A549 (cell line): ENCODE measurements at regions not wholly inside any gene's neighbourhood (a gene's known extent, or its start where the extent isn't known, plus 50 kb on each side); places are given as distances from the start of the nearest gene placed in this dataset.

ENCODE experiments used
- CTCF ChIP-seq: fragments of >200 bp; sonication (Bioruptor Twin); formaldehyde crosslinking; IDR thresholded peaks from 3 replicates; pipeline ENCODE4 v1.5.1; 2016
- EHMT2 ChIP-seq: fragments of 200-600 bp; sonication (generic); IDR thresholded peaks from 2 replicates; pipeline ENCODE4 v1.6.1; 2016; ENCODE audit warnings: antibody characterized with exemption, low read depth, mild to moderate bottlenecking, moderate library complexity
- EP300 ChIP-seq, 2 experiments: fragments of >200 bp; sonication (Bioruptor Twin); formaldehyde crosslinking; IDR thresholded peaks; 2 replicates in 1 of 2; 3 replicates in 1 of 2; pipeline ENCODE4 v1.6.1; 2016 to 2017
- ESRRA ChIP-seq: fragments of 150-350 bp; IDR thresholded peaks from 2 replicates; pipeline ENCODE4 v1.6.1; 2014; ENCODE audit warnings: mild to moderate bottlenecking, low read length, borderline replicate concordance
- HDAC2 ChIP-seq: fragments of 200-600 bp; sonication (generic); IDR thresholded peaks from 2 replicates; pipeline ENCODE4 v1.6.1; 2016
- JUN ChIP-seq, 2 experiments: fragments of >200 bp; sonication (Bioruptor Twin); formaldehyde crosslinking; IDR thresholded peaks; 2 replicates in 1 of 2; 3 replicates in 1 of 2; pipeline ENCODE4 v1.6.1; 2016 to 2017
- NFE2L2 ChIP-seq: fragments of 150-350 bp; conservative IDR thresholded peaks from 2 replicates; pipeline ENCODE4 v1.6.1; 2014; ENCODE audit warnings: low read length
- POLR2A ChIP-seq: IDR thresholded peaks from 2 replicates; pipeline ENCODE4 v1.6.1; 2012; ENCODE audit warnings: mild to moderate bottlenecking, low read length
- RAD21 ChIP-seq, 2 experiments: fragments of >200 bp in 1 of 2; sonication (Bioruptor Twin) in 1 of 2; formaldehyde crosslinking in 1 of 2; IDR thresholded peaks in 1 of 2; conservative IDR thresholded peaks in 1 of 2; 2 replicates in 1 of 2; 3 replicates in 1 of 2; pipeline ENCODE4 v1.6.1; 2012 to 2018; ENCODE audit warnings: inconsistent platforms in 1 of 2
- RNF2 ChIP-seq: fragments of 200-600 bp; sonication (generic); IDR thresholded peaks from 2 replicates; pipeline ENCODE4 v1.6.1; 2016; ENCODE audit warnings: low read depth, mild to moderate bottlenecking, antibody characterized with exemption, moderate library complexity, borderline replicate concordance
- SMC3 ChIP-seq: fragments of >200 bp; sonication (Bioruptor Twin); formaldehyde crosslinking; IDR thresholded peaks from 3 replicates; pipeline ENCODE4 v1.6.1; 2018; ENCODE audit warnings: inconsistent platforms
- TF ChIP-seq, protein P1 (sequence below): fragments of 450-650 bp; IDR thresholded peaks from 2 replicates; pipeline ENCODE4 v1.6.1; 2014; ENCODE audit warnings: antibody characterized with exemption
- TF ChIP-seq, protein P2 (sequence below): IDR thresholded peaks from 2 replicates; pipeline ENCODE4 v1.6.1; 2012

DNA sequence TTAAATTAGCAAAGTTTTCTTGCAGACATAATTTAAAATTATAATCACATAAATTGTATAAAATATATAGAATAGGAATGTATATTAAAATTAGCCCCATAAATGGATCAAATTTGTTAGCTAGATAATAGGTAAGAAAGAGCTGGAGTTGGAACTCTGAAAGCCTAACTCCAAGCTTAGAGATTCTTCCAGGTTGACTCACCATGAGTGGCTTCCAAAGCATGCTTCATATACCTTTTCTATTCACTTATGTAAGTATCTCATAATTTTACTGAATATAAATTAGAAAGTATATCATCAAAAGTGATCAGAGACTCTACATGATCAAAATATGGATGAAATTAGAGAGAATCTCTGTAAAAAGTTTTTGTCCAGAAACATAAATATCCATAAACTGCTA lies 320.7 kb upstream of the MAGI2 start:
- TF ChIP-seq NFE2L2 (no peak), CTCF (no peak), SMC3 (no peak), POLR2A (no peak), RNF2 (no peak), RAD21 (conservative IDR thresholded peaks at IDR 0.05 in 1 of 2, IDR thresholded peaks at IDR 0.05 in 1 of 2) (no peak), ESRRA (no peak), EP300 (IDR thresholded peaks at IDR 0.05) (no peak), JUN (IDR thresholded peaks at IDR 0.05) (no peak), EHMT2 (no peak), HDAC2 (no peak)
- TF ChIP-seq, protein P1, sequence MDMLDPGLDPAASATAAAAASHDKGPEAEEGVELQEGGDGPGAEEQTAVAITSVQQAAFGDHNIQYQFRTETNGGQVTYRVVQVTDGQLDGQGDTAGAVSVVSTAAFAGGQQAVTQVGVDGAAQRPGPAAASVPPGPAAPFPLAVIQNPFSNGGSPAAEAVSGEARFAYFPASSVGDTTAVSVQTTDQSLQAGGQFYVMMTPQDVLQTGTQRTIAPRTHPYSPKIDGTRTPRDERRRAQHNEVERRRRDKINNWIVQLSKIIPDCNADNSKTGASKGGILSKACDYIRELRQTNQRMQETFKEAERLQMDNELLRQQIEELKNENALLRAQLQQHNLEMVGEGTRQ, result no peak
- TF ChIP-seq, protein P2, sequence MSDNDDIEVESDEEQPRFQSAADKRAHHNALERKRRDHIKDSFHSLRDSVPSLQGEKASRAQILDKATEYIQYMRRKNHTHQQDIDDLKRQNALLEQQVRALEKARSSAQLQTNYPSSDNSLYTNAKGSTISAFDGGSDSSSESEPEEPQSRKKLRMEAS, result no peak
